ENCODE measurements at regions not wholly inside any gene's neighbourhood (a gene's known extent, or its start where the extent isn't known, plus 50 kb on each side); places are given as distances from the start of the nearest gene placed in this dataset.

GRCh38 chrX:13897566-13897965 lies 80.7 kb upstream of the GPM6B start:
- TF ChIP-seq CTCF (IDR thresholded peaks at IDR 0.05): no peak
- TF ChIP-seq POLR2AphosphoS5 (IDR thresholded peaks at IDR 0.05; ENCODE audit: insufficient read depth in 1 of 2, low read depth in 1 of 2): no peak

All from vagina (tissue), 2 donors.